ENCODE measurements at regions not wholly inside any gene's neighbourhood (a gene's known extent, or its start where the extent isn't known, plus 50 kb on each side); places are given as distances from the start of the nearest gene placed in this dataset.

- ChIA-PET POLR2A (ENCODE audit: unreplicated experiment) (no interaction called here), CTCF (no interaction called here)
- Histone ChIP-seq H3K79me1 (ENCODE audit: low read depth in 1 of 2, low read length in 2 of 2) (no peaks in the 10 kb centered on the region), H4K5ac (ENCODE audit: low read depth, low read length) (no peak overlapping the region), H3K9ac (ENCODE audit: low read depth, low read length) (no peak overlapping the region), H2BK20ac (ENCODE audit: low read depth, low read length) (no peak overlapping the region), H2AK5ac (ENCODE audit: low read depth, low read length) (no peak overlapping the region), H2AFZ (replicated peaks; ENCODE audit: low read length, poor library complexity) (no peak overlapping the region), H3K4me1 (ENCODE audit: control insufficient read depth, insufficient read depth, low read length) (no peaks in the 10 kb centered on the region), H3K18ac (ENCODE audit: low read depth, low read length) (no peak overlapping the region), H3K4me2 (ENCODE audit: low read depth, low read length) (no peak overlapping the region), H3K4ac (ENCODE audit: low read depth, low read length) (no peak overlapping the region), H3K23ac (ENCODE audit: low read depth, low read length) (no peak overlapping the region), H3K27ac (ENCODE audit: insufficient read depth, low read length) (no peak overlapping the region), H3K27me3 (ENCODE audit: control insufficient read depth, insufficient read depth, low read length) (no peaks in the 10 kb centered on the region), H2BK5ac (ENCODE audit: low read depth, low read length, poor library complexity, severe bottlenecking) (no peak overlapping the region), H4K91ac (ENCODE audit: insufficient read depth, low read depth, low read length) (no peak overlapping the region), H3K14ac (replicated peaks; ENCODE audit: low read depth, low read length) (no peak overlapping the region), H3K9me1 (ENCODE audit: insufficient read depth, low read length) (no peaks in the 10 kb centered on the region), H2BK120ac (ENCODE audit: low read depth, low read length) (no peak overlapping the region), H3K4me3 (ENCODE audit: insufficient read depth, low read depth, low read length) (no peak overlapping the region), H2AK9ac (replicated peaks; ENCODE audit: low read depth, low read length, poor library complexity) (no peak overlapping the region), H4K8ac (ENCODE audit: low read depth in 2 of 2, low read length in 2 of 2) (no peak overlapping the region), H4K20me1 (ENCODE audit: insufficient read depth, low read length) (no peaks in the 10 kb centered on the region), H2BK15ac (ENCODE audit: low read depth, low read length) (no peak overlapping the region), H3K9me3 (ENCODE audit: control insufficient read depth, insufficient read depth, low read length) (no peaks in the 10 kb centered on the region), H3K56ac (ENCODE audit: extremely low read depth, insufficient read depth, low read length) (no peak overlapping the region), H3K36me3 (ENCODE audit: control insufficient read depth, insufficient read depth, low read length) (no peaks in the 10 kb centered on the region)
- ATAC-seq (ENCODE audit: low read depth) (no peak), DNase-seq (no peak)
- BruUV-seq (replicated peaks): no TSS peak
- dilution Hi-C loops (cut with HindIII; ENCODE audit: low sequenced_read_pairs, unreplicated experiment): no loop called here
- in situ Hi-C loops (cut with MboI; ENCODE audit: low sequenced_read_pairs): no loop called here
- intact Hi-C loops (cut with micrococcal nuclease): no loop called here
- WGBS, 2 experiments (ENCODE audit: extremely low coverage in 2 of 2, insufficient read length in 1 of 2): no CpG with 5 or more reads among the region's 4 CpGs
- TF ChIP-seq RFX5 (IDR thresholded peaks at IDR 0.05; ENCODE audit: low read depth, low read length): no peak
- TF ChIP-seq MAFK (IDR thresholded peaks at IDR 0.05; ENCODE audit: low read depth, low read length): no peak
- no peak for TF ChIP-seq USF2 (IDR thresholded peaks at IDR 0.05; ENCODE audit: low read depth, low read length)
- TF ChIP-seq MXI1 (IDR thresholded peaks at IDR 0.05; ENCODE audit: borderline replicate concordance, low read depth, low read length): no peak
- no peak for TF ChIP-seq RCOR1 (IDR thresholded peaks at IDR 0.05; ENCODE audit: insufficient replicate concordance, low read length)
- TF ChIP-seq RAD21 (IDR thresholded peaks at IDR 0.05; ENCODE audit: low read length): no peak
- no peak for TF ChIP-seq MAZ (IDR thresholded peaks at IDR 0.05; ENCODE audit: borderline replicate concordance, low read depth, low read length)
- no peak for TF ChIP-seq BHLHE40 (IDR thresholded peaks at IDR 0.05; ENCODE audit: low read depth, low read length)
- TF ChIP-seq CEBPB (IDR thresholded peaks at IDR 0.05; ENCODE audit: low read depth, low read length): no peak
- TF ChIP-seq FOS (IDR thresholded peaks at IDR 0.05; ENCODE audit: low read depth, low read length): no peak
- no peak for TF ChIP-seq SMC3 (IDR thresholded peaks at IDR 0.05; ENCODE audit: low read depth, low read length)
- no peak for TF ChIP-seq POLR2A (IDR thresholded peaks at IDR 0.05; ENCODE audit: low read depth, low read length)
- TF ChIP-seq NFE2L2 (IDR thresholded peaks at IDR 0.05; ENCODE audit: low read depth, low read length): no peak
These were observed 2253.2 kb upstream of the TENM3 start for GRCh38 chr4:179989975-179990374.

Data from IMR-90 (cell line).